GM12878 (cell line): ENCODE measurements at regions not wholly inside any gene's neighbourhood (a gene's known extent, or its start where the extent isn't known, plus 50 kb on each side); places are given as distances from the start of the nearest gene placed in this dataset.

ENCODE experiments used
- ATAC-seq: fragments of 200-7000 bp; cut with Tn5 transposase; 3 replicates; pipeline ENCODE4 v1.9.1; 2020; ENCODE audit warnings: mild to moderate bottlenecking, moderate library complexity
- BruUV-seq: library from RNA; stranded (reverse); fragments of 400-500 nt; replicated peaks from 2 replicates; lab custom pipeline; 2021; lab: Mats Ljungman, UMichigan
- CTCF ChIA-PET: fragments of 300-600 bp; sonication (Branson Sonifier 250); formaldehyde crosslinking; extraction: SDS; loops from one replicate; lab custom pipeline; 2021; ENCODE audit warnings: inconsistent platforms; lab: Yijun Ruan, JAX
- POLR2A ChIA-PET: fragments of 350-600 bp; formaldehyde crosslinking; extraction: SDS; loops from one replicate; lab custom pipeline; 2021; ENCODE audit warnings: inconsistent platforms; lab: Charles Lee
- RAD21 ChIA-PET: fragments of 300-600 bp; sonication (Branson Sonifier 250); formaldehyde crosslinking; loops from one replicate; lab custom pipeline; 2023; ENCODE audit warnings: antibody characterized with exemption; ENCODE audit not compliant: unreplicated experiment; lab: Charles Lee
- SMC1A ChIA-PET: fragments of 300-600 bp; sonication (Branson Sonifier 250); formaldehyde crosslinking; loops from one replicate; lab custom pipeline; 2023; ENCODE audit not compliant: unreplicated experiment, uncharacterized antibody; lab: Charles Lee
- DNase-seq: peaks from one replicate; pipeline ENCODE4 v3.0.0-alpha.2; 2011; ENCODE audit warnings: low read depth, low spot score
- FAIRE-seq: peaks from 3 replicates; lab custom pipeline; 2011; peaks lifted over from hg19 to GRCh38; lab: Jason Lieb, UNC
- H2AFZ ChIP-seq: 2 replicates; pipeline ENCODE4 v1.6.0; 2011; ENCODE audit warnings: low read depth, low read length, control low read depth; ENCODE audit not compliant: control insufficient read depth
- H3K27ac ChIP-seq: 2 replicates; pipeline ENCODE4 v1.5.1; 2011; ENCODE audit warnings: control low read depth; ENCODE audit not compliant: control insufficient read depth, insufficient read depth
- H3K27me3 ChIP-seq, 2 experiments: replicated peaks in 1 of 2; 2 replicates each; pipeline versions ENCODE4 v1.6.0 to v1.6.1; 2011; ENCODE audit warnings: low read length in 1 of 2; ENCODE audit not compliant: control insufficient read depth in 2 of 2, insufficient read depth in 2 of 2
- H3K36me3 ChIP-seq, 2 experiments: 2 replicates each; pipeline ENCODE4 v1.5.1; 2011; ENCODE audit warnings: low read length in 1 of 2; ENCODE audit not compliant: control insufficient read depth in 2 of 2, insufficient read depth in 2 of 2
- H3K4me1 ChIP-seq: 2 replicates; pipeline ENCODE4 v1.6.1; 2011; ENCODE audit warnings: mild to moderate bottlenecking, low read length, moderate library complexity, mixed read lengths; ENCODE audit not compliant: control insufficient read depth, insufficient read depth
- H3K4me2 ChIP-seq: 2 replicates; pipeline ENCODE4 v1.6.0; 2011; ENCODE audit warnings: control low read depth; ENCODE audit not compliant: control insufficient read depth, insufficient read depth
- H3K4me3 ChIP-seq: fragments of 200-600 bp; sonication (generic); 2 replicates; pipeline ENCODE4 v1.5.1; 2016
- H3K79me2 ChIP-seq: 2 replicates; pipeline ENCODE4 v1.6.0; 2011; ENCODE audit warnings: low read length; ENCODE audit not compliant: control insufficient read depth, insufficient read depth
- H3K9ac ChIP-seq: 2 replicates; pipeline ENCODE4 v1.8.0; 2011; ENCODE audit warnings: low read length, control low read depth, mixed read lengths; ENCODE audit not compliant: control insufficient read depth, insufficient read depth
- H3K9me3 ChIP-seq: replicated peaks from 3 replicates; pipeline ENCODE4 v1.5.1; 2011; ENCODE audit warnings: mild to moderate bottlenecking, low read length; ENCODE audit not compliant: control insufficient read depth, insufficient read depth
- H4K20me1 ChIP-seq: 2 replicates; pipeline ENCODE4 v1.6.0; 2011; ENCODE audit not compliant: control insufficient read depth, insufficient read depth
- JUNB ChIP-seq: IDR thresholded peaks from 2 replicates; pipeline ENCODE4 v1.6.1; 2016; ENCODE audit warnings: antibody characterized with exemption, mild to moderate bottlenecking
- KAT2A ChIP-seq: conservative IDR thresholded peaks from 2 replicates; pipeline ENCODE4 v1.6.1; 2011; ENCODE audit warnings: low read depth, low read length; ENCODE audit not compliant: control insufficient read depth
- SUPT20H ChIP-seq: IDR thresholded peaks from 2 replicates; pipeline ENCODE4 v1.6.1; 2011; ENCODE audit warnings: low read depth, mild to moderate bottlenecking, low read length, moderate library complexity, borderline replicate concordance; ENCODE audit not compliant: control insufficient read depth
- YY1 ChIP-seq: IDR thresholded peaks from 2 replicates; pipeline ENCODE4 v1.6.1; 2011; ENCODE audit warnings: low read depth, mild to moderate bottlenecking, low read length
- ZNF592 ChIP-seq: fragments of 450-650 bp; IDR thresholded peaks from 2 replicates; pipeline ENCODE4 v1.6.1; 2017; ENCODE audit warnings: mild to moderate bottlenecking, moderate library complexity
- WGBS: methylation state at CpG from one replicate; pipeline ENCODE4 v1.1.6; 2016; ENCODE audit warnings: low lambda C conversion rate; ENCODE audit not compliant: insufficient replicate concordance, insufficient coverage; ENCODE audit errors: missing lambda C conversion rate; 5-methylcytosine and 5-hydroxymethylcytosine counted together
- in situ Hi-C: fragments of 300-500 bp; cut with MboI; formaldehyde crosslinking; loops from 9 replicates; pipeline ENCODE4 v1.14.3; 2018; ENCODE audit warnings: mixed read lengths
- intact Hi-C: fragments of 100-400 bp; cut with micrococcal nuclease; formaldehyde crosslinking; loops from one replicate; pipeline ENCODE4 v1.14.2; 2022; ENCODE audit not compliant: unreplicated experiment
- TF ChIP-seq, protein P1 (sequence below): IDR thresholded peaks from 2 replicates; pipeline ENCODE4 v1.6.1; 2012; ENCODE audit warnings: low read depth, low read length, improper control_type of control experiment

DNA sequence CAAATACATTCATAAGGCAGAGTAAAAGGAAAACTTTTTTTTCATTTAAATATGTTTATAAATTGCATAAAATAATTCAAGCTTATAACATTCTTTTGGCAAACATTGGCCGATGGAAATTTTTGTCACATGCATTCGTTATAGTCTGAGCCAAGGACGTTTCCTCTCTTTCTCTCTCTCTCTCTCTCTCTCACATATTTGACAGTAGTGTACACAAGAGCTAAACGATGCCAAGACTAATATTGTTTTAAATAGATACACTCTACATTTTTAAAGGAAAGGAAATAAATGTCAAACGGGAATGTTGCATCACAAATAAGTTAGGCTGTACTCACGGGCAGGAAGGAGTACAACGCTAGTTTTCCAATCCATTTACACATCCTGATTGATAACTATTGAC is 251.1 kb upstream of the SMIM21 start (continued):
- TF ChIP-seq, protein P1, sequence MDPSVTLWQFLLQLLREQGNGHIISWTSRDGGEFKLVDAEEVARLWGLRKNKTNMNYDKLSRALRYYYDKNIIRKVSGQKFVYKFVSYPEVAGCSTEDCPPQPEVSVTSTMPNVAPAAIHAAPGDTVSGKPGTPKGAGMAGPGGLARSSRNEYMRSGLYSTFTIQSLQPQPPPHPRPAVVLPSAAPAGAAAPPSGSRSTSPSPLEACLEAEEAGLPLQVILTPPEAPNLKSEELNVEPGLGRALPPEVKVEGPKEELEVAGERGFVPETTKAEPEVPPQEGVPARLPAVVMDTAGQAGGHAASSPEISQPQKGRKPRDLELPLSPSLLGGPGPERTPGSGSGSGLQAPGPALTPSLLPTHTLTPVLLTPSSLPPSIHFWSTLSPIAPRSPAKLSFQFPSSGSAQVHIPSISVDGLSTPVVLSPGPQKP, result no peak

DNA sequence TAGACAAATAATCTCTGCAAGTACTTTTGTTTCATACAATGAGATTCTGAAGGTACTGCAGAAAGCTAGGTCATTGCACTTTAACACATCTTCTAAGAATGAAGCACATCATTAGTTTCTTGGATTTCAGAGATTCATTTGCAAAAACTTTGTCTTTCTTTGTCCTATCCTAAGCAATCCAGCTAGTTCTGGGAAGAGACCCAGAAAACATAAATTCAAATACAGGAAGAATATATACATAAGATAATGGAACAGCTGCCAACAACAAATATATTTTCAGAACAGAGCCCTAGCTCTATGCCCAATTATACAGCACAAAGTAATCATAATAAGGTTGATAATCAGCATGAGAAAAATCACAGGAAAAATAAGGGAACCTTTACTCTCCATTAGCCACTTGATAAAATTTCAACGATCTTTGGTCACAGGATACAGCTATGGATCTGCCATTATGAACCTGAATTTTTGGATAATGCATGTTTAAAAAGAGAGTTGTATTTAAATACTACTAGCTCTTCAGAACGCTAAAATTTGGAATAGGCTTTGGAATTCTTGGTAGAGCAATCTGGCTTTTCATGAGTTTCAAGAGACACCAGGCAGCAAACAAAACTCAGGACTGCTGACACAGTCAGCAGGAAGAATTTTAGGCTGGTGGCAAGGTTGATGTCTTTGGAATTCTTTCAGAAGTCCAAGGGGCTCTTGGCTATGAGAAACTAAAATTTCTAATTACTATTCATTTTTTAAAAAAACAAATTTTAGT is 250.4 kb upstream of the SMIM21 start:
- Histone ChIP-seq H2AFZ (no peak overlapping the region), H3K4me1 (no peaks in the 10 kb centered on the region), H3K27ac (no peak overlapping the region), H4K20me1 (no peaks in the 10 kb centered on the region), H3K79me2 (no peaks in the 10 kb centered on the region), H3K4me3 (no peak overlapping the region), H3K36me3 (no peaks in the 10 kb centered on the region), H3K9ac (no peak overlapping the region), H3K27me3 (no peaks in the 10 kb centered on the region; a peak in 1 of 4 replicates), H3K9me3 (no peaks in the 10 kb centered on the region), H3K4me2 (no peak overlapping the region)
- WGBS, result 0% methylated on average over 2 of the region's 2 CpGs
- no peak for FAIRE-seq
- ChIA-PET POLR2A (no interaction called here), RAD21 (no interaction called here), CTCF (interaction anchor here (0.6 to 1.4 kb wide), 2 partner anchors 15 to 19 kb away, joined by 3 read pairs; no protein-coding TSS in a partner anchor), SMC1A (no interaction called here)
- DNase-seq, result no peak
- no peak for TF ChIP-seq SUPT20H
- TF ChIP-seq ZNF592, result no peak
- TF ChIP-seq KAT2A, result no peak
- TF ChIP-seq YY1, result no peak
- TF ChIP-seq JUNB, result no peak
- no TSS peak for BruUV-seq
- in situ Hi-C loops (no loop called here), intact Hi-C loops (no loop called here)
- no peak for ATAC-seq
